ENCODE measurements at regions not wholly inside any gene's neighbourhood (a gene's known extent, or its start where the extent isn't known, plus 50 kb on each side); places are given as distances from the start of the nearest gene placed in this dataset.
"Not testable (repeated sequence)": the region's sequence is repeated elsewhere in the genome, so short reads cannot be mapped to it uniquely, and the experiment has no call there.

GRCh38 chrX:40530509-40530908, 50.3 kb upstream of the ATP6AP2 start:
- no peak for DNase-seq

DNA sequence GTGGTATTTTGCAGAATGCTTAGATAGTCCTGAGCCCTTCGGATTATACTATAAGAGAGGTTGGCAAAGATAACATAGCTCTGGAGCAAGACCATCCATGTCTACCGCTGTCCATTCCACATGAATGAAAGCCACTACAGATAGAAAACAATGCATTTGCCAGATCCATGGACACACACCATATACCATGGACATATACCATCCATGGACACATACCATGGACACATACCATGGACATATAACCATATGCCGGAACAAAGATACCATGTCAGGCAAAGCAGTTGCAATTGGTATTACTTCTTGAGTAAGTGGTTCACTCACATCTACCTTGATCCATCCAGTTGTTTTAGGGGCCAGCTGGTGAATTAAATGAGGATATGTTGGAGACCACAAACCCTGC, 53.2 kb upstream of the ATP6AP2 start:
- no peak for DNase-seq

DNA sequence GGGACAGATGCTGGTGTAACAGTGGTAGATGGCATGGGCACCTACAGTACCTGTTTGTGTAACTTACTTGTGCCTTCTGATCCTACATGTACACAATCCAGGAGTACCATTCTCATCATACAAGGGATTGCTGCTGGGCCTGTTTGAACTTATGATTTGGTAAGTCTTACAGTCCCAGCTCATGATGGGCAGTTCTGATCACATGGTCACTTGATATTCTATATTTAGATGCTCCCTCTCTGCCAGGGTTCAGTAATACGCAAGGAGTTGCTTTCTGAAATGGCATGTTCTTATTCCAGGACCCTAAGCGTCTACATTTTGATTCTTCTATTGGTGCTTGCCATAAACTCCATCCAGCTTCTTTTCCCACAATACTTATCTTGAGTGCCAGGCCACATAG, 54.4 kb upstream of the ATP6AP2 start:
- no peak for DNase-seq

DNA sequence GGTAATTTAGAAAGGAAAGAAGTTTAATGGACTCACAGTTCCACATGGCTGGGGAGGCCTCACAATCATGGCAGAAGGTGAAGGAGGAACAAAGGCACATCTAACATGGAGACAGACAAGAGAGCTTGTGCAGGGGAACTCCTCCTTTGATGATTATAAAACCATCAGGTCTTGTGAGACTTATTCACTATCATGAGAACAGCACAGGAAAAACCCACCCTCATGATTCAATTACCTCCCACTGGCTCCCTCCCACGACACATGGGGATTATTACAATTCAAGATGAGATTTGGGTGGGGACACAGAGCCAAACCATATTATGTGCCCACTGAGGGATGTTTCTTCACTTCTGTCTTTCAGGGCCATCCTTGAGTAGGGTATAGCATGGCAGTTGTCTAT, 54.9 kb upstream of the ATP6AP2 start:
- DNase-seq, result not testable (repeated sequence)

DNA sequence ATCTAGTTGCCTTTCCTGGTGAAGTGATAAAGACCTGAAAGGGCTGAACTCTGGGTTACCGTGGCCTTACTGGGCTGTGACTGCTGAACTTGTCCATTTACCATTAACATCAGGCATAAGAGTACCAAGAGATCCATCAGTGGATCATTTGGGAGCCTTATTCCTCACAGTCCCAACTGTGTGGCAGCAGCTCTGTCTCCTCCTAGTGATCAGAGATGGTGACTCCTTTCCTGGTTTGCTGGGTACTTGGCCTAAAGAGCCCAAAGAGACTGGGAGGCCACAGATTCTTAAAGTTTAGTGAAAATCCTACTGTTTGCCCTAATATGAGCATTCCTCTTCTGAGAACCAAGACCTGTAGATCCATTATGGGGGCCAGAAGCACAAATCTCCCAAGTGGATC, 56.3 kb upstream of the ATP6AP2 start:
- no peak for DNase-seq

- DNase-seq, result no peak
Observed at GRCh38 chrX:40523852-40524251, 56.9 kb upstream of the ATP6AP2 start.

- no peak for DNase-seq
Observed at GRCh38 chrX:40521868-40522450, 58.8 kb upstream of the ATP6AP2 start.

DNA sequence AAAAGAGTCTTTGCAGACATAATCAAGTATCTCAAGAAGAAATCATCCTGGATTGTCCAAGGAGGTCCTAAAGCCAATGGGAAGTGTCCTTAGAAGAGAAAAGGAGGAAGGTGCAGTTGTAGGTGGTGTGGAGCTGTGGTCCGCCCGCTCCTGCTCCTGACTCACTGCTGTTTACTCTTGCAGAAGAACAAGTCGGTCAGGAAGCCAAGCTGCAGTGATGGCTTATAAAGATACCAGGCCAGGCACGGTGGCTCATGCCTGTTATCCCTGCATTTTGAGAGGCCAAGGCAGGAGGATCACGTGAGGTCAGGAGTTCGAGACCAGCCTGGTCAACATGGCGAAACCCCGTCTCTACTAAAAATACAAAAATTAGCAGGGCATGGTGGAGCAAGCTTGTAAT, 66.4 kb upstream of the ATP6AP2 start:
- DNase-seq, result no peak

DNA sequence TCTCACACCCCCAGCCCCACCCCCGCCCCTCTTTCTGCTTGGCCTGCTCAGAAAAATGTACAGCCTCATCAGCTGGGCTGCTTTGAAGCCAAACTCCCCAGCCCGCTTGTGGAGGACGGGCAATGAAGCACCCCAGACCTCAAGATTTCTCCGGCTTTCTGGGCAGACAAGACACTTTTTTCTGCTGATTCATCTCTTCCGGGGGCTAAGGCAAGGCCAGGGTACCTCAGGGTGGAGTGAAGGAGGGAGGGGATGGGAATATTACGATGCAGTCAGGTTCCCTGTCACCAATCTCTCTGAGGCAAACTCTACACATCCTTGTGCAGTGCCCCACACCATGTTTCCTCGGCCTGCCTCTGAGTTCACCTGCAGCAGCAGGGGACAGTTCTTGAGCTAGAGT, 66.9 kb upstream of the ATP6AP2 start:
- DNase-seq, result no peak

DNA sequence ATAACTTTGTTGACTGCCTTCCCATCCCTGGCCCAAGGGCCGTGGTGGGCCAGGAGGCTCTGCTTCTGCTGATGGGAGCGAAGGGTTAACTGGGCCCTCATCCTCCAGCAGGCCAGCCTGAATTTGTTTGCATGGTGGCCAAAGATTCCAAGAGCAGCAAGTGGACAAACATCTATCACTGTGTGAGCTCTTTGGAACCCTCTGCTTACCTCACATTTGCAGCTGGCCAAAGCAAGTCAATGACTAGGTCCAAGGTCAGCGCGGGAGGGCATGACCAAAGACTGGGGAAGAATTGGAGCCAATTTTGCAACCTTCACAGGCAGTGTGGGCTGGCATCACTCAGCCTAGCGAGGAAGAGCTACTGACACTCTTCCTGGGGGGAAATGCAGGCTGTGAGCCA, 67.8 kb upstream of the ATP6AP2 start:
- DNase-seq, result no peak

- DNase-seq, result no peak
Observed at GRCh38 chrX:40511258-40511657, 69.5 kb upstream of the ATP6AP2 start.

DNA sequence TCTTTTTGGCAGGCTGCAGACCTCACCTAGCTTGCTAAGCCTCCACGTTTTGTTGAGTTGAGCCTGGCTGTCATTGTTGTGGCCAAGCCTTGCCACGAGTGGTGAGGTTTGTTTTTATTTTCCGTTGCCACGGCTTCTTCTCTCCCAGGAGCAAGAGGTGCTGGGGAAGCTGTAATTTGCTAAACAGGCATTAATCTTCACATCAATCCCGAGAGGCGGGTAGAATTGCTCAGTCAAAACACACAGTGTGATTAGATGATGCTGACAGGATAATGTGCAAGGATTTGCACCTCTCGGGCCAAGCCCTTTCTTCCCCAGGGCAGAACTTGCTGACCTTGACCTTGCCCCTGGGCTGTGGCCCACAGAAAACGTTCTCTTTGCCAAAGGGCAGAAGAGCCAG, 72.2 kb upstream of the ATP6AP2 start:
- DNase-seq, result no peak

- DNase-seq, result no peak
Observed at GRCh38 chrX:40506201-40506985, 74.4 kb upstream of the ATP6AP2 start.

DNA sequence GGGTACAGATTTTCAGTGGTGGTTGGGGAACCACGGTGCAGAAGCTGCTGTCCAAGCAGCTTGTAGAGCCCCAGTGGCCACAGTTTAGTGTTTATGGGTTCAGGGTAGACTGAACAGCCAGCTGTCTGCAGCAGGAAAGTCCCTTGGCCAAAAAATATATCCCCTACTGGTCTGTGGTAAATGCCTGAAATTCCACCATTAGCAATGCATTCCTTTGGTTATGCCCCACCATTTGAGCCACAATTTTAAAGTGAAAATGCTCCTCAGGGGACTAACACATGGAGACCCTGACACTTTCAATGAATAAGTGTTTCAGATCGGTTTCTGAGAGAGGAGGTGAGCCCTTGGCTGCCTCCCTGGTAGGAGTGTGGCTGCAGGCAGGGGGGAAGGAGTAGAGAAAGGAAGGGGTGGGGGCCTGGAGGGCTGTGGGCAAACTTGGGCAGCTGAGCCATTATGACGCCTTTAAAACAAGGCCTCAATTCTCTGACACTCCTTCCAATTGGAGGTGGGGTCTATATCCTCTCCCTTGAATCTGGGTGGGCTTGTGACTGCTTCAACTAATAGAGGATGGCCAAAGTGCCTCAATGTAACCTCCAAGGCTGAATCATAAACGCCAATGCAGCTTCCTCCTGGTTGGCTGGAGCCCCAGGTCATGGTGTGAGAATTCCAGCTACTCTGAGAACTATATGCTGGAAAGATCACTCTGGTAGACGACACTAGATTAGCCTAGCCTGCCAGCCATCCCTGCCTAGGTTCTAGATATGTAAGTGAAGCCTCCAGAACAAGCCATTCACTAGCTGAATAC, 75.8 kb upstream of the ATP6AP2 start:
- DNase-seq, result no peak

DNA sequence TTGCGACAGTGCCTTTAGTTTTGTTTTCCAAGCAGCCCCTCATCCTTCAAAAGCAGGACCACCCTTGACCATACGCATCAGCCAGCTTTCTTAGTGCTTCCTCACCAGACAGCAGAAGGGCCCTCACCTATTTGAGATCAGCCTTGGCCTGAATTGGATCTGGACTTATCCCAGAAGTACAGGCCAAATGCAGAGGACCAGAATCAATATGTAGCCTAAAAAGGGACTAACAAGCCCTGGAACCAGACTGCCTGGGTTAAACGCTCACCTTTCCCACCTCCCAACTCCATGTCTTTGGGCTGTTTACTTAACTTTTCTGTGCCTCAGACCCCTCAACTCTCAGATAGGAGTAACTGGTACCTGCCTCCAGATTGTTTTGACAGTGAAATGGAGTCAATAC, 77.7 kb upstream of the ATP6AP2 start:
- no peak for DNase-seq

DNA sequence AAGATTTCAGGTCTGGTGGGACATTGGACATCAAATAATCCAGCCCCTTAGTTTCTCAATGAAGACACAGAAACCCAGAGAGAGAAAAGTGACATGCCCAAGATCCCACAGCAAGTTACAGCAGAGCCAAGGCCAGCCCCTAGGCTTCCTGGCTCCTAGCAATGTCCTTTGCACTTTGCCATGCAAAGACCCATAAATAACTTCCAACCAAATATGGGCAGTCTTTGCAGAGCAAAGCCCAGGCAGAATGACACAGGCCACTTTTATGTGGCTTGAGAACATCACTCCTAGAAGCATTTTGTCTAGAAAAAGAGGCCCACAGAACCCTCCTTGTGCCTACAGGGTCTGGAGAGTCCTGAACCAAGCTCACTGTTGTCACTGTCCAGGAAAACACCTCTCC, 78.1 kb upstream of the ATP6AP2 start:
- no peak for DNase-seq

- DNase-seq, result no peak
Observed at GRCh38 chrX:40501164-40501855, 79.5 kb upstream of the ATP6AP2 start.

GRCh38 chrX:40496728-40497127, 84.0 kb upstream of the ATP6AP2 start:
- DNase-seq, result no peak

DNA sequence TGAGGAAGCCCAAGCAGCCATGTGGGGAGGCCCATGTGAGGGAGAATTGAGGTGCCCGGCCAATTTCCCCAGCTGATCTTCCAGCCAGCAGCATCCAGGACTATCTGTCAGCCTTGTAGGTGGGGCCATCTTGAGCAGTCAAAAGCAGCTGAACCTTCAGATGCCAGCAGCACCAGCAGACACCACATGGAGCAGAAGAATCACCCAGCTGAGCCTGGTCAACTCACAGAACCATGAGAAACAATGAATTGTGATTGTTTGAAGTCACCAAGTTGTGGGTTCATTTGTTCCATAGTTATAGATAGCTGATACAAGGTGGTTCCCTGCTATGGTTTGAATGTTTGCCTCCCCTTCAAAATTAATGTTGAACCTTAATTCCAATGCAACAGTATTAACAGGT, 85.1 kb upstream of the ATP6AP2 start:
- DNase-seq, result no peak

DNA sequence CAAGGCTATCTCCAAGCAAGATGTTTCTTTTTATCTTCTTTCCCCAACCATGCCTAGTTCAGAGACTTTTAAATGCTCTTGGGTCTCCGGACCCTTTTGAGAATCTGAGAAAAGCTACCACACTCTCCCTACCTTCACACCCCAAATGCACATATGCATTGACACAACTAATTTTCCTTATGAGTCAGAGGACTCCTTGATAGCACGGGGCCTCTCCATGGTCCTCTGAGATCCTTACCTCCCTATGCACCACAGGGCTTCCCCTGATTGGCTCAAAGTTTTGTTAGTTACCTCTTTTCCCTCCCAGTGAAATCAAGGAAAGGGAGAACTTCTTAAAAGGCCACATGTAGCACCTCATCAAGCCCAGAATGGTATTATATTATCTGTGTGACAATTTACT, 86.8 kb upstream of the ATP6AP2 start:
- no peak for DNase-seq

GRCh38 chrX:40488296-40488695, 92.5 kb upstream of the ATP6AP2 start:
- no peak for DNase-seq

DNA sequence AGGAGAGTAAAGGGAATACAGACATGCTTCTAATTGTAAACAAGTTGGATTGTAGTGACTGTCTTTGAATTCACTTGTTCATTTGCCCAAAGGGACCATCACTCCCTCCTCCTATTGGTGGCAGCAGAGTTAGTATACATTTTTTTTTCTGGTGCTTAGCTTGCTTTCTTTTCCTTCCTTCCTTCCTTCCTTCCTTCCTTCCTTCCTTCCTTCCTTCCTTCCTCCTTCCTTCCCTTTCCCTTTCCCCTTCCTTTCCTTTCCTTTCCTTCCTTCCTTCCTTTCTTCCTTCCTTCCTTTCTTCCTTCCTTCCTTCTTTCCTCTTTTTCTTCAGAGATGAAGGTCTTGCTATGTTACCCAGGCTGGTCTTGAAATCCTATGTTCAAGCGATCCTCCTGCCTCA, 94.8 kb upstream of the ATP6AP2 start:
- no peak for DNase-seq

- no peak for DNase-seq
Observed at GRCh38 chrX:40485102-40485826, 95.5 kb upstream of the ATP6AP2 start.

Measured in hematopoietic multipotent progenitor cell treated with erythropoietin and hydrocortisone succinate and interleukin-3 and kit ligand, for 8 days (in vitro differentiated cells).